ENCODE measurements at regions not wholly inside any gene's neighbourhood (a gene's known extent, or its start where the extent isn't known, plus 50 kb on each side); places are given as distances from the start of the nearest gene placed in this dataset.

DNA sequence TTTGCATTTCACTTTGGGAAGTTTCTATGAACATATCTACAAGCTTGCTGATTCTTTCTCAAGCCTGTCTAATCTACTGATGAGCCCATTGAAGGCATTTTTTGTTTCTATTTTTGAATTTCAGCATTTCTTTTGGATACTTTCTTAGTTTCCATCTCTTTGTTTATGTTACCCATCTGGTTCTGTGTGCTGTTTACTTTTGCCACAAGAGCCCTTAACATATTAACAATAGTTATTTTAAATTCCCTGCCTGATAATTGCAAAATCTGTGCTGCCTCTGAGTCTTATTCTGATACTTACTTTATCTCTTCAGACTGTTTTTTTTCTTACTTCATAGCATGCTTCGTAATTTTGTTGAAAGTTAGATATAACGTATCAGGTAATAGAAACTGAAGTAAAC is 75.8 kb upstream of the ZRANB2 start:
- Mint-ChIP-seq H3K4me3 (no peak overlapping the region), H3K4me1 (no peaks in the 10 kb centered on the region), H3K27me3 (no peaks in the 10 kb centered on the region), H3K27ac (no peak overlapping the region), H3K36me3 (no peaks in the 10 kb centered on the region), H3K9me3 (peaks cover 9 to 27% (median 10%) of the 10 kb centered on the region in 3 donors)
- Histone ChIP-seq H3K27ac (ENCODE audit: low read length) (no peak overlapping the region), H3K36me3 (ENCODE audit: control insufficient read depth in 2 of 2, extremely low read depth in 1 of 2, insufficient read depth in 1 of 2, low read length in 1 of 2) (no peaks in the 10 kb centered on the region), H3K9me3 (no peaks in the 10 kb centered on the region), H3K4me3 (ENCODE audit: control insufficient read depth in 1 of 2, extremely low read depth in 1 of 2, low read length in 1 of 2) (no peak overlapping the region), H3K27me3 (replicated peaks in 1 of 2; ENCODE audit: control insufficient read depth in 2 of 2, extremely low read depth in 1 of 2, insufficient read depth in 2 of 2, low read length in 1 of 2) (no peaks in the 10 kb centered on the region), H3K4me1 (ENCODE audit: control insufficient read depth in 1 of 2, extremely low read depth in 1 of 2, insufficient read depth in 2 of 2, low read length in 2 of 2) (no peaks in the 10 kb centered on the region)
- DNase-seq: no peak
- POLR2A ChIA-PET: no interaction called here
- ATAC-seq (replicated peaks in 1 of 4): no peak
- CTCF ChIA-PET: no interaction called here
- no CpG with 5 or more reads among the region's 2 CpGs for WGBS (ENCODE audit: insufficient coverage)

DNA sequence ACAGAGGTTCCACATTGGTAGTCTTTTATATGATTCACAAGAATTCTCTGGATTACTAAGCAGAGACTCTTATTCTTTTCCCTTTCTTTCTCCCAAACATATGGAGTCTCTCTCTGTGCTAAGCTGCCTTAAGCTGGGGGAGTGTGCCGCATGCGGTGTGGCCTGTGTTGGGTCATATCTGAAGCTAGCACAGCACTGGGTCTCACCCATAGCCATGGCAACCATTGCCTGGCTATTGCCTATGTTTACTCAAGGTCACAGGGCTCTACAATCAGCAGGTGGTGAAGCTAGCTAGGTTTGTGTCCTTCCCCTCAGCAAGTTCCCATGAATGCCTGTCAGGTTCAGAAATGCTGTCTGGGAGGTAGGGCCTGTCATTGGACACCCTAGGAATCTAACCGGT is 73.6 kb upstream of the ZRANB2 start:
- Mint-ChIP-seq H3K27me3 (no peaks in the 10 kb centered on the region), H3K4me3 (no peak overlapping the region), H3K27ac (no peak overlapping the region), H3K9me3 (peaks cover 9 to 29% (median 10%) of the 10 kb centered on the region in 3 donors), H3K36me3 (no peaks in the 10 kb centered on the region), H3K4me1 (no peaks in the 10 kb centered on the region)
- no peak for ATAC-seq (replicated peaks in 1 of 4)
- WGBS (ENCODE audit: insufficient coverage): 96% methylated on average over 3 of the region's 3 CpGs
- no peak overlapping the region for H3K4me3 ChIP-seq (ENCODE audit: control insufficient read depth in 1 of 2, extremely low read depth in 1 of 2, low read length in 1 of 2)
- no peaks in the 10 kb centered on the region for H3K36me3 ChIP-seq (ENCODE audit: control insufficient read depth in 2 of 2, extremely low read depth in 1 of 2, insufficient read depth in 1 of 2, low read length in 1 of 2)
- no peak overlapping the region for H3K27ac ChIP-seq (ENCODE audit: low read length)
- H3K27me3 ChIP-seq (replicated peaks in 1 of 2; ENCODE audit: control insufficient read depth in 2 of 2, extremely low read depth in 1 of 2, insufficient read depth in 2 of 2, low read length in 1 of 2): no peaks in the 10 kb centered on the region
- no peaks in the 10 kb centered on the region for H3K4me1 ChIP-seq (ENCODE audit: control insufficient read depth in 1 of 2, extremely low read depth in 1 of 2, insufficient read depth in 2 of 2, low read length in 2 of 2)
- H3K9me3 ChIP-seq: no peaks in the 10 kb centered on the region
- CTCF ChIA-PET: no interaction called here
- POLR2A ChIA-PET: no interaction called here
- no peak for DNase-seq

- Mint-ChIP-seq H3K4me1 (no peaks in the 10 kb centered on the region), H3K4me3 (no peak overlapping the region), H3K27me3 (no peaks in the 10 kb centered on the region), H3K36me3 (no peaks in the 10 kb centered on the region), H3K27ac (no peak overlapping the region), H3K9me3 (peaks cover 12 to 32% (median 13%) of the 10 kb centered on the region in 3 donors)
- WGBS (ENCODE audit: insufficient coverage): no CpG with 5 or more reads among the region's 2 CpGs
- ChIA-PET CTCF (no interaction called here), POLR2A (no interaction called here)
- H3K9me3 ChIP-seq: no peaks in the 10 kb centered on the region
- no peaks in the 10 kb centered on the region for H3K27me3 ChIP-seq (replicated peaks in 1 of 2; ENCODE audit: control insufficient read depth in 2 of 2, extremely low read depth in 1 of 2, insufficient read depth in 2 of 2, low read length in 1 of 2)
- DNase-seq (no peak), ATAC-seq (replicated peaks in 1 of 4) (no peak)
- H3K27ac ChIP-seq (ENCODE audit: low read length): no peak overlapping the region
- no peak overlapping the region for H3K4me3 ChIP-seq (ENCODE audit: control insufficient read depth in 1 of 2, extremely low read depth in 1 of 2, low read length in 1 of 2)
- H3K36me3 ChIP-seq (ENCODE audit: control insufficient read depth in 2 of 2, extremely low read depth in 1 of 2, insufficient read depth in 1 of 2, low read length in 1 of 2): no peaks in the 10 kb centered on the region
- H3K4me1 ChIP-seq (ENCODE audit: control insufficient read depth in 1 of 2, extremely low read depth in 1 of 2, insufficient read depth in 2 of 2, low read length in 2 of 2): no peaks in the 10 kb centered on the region
Measured at GRCh38 chr1:71153826-71154225, 73.0 kb upstream of the ZRANB2 start.

GRCh38 chr1:71147637-71148360 is 67.0 kb upstream of the ZRANB2 start:
- Mint-ChIP-seq H3K9me3 (peaks cover 24 to 35% (median 31%) of the 10 kb centered on the region in 3 donors), H3K27me3 (peaks cover 0 to 4% of the 10 kb centered on the region in 2 donors), H3K4me1 (no peaks in the 10 kb centered on the region), H3K27ac (no peak overlapping the region), H3K4me3 (no peak overlapping the region), H3K36me3 (no peaks in the 10 kb centered on the region)
- no peak for DNase-seq
- Histone ChIP-seq H3K4me3 (ENCODE audit: control insufficient read depth in 1 of 2, extremely low read depth in 1 of 2, low read length in 1 of 2) (no peak overlapping the region), H3K36me3 (ENCODE audit: control insufficient read depth in 2 of 2, extremely low read depth in 1 of 2, insufficient read depth in 1 of 2, low read length in 1 of 2) (no peaks in the 10 kb centered on the region), H3K9me3 (no peaks in the 10 kb centered on the region), H3K4me1 (ENCODE audit: control insufficient read depth in 1 of 2, extremely low read depth in 1 of 2, insufficient read depth in 2 of 2, low read length in 2 of 2) (no peaks in the 10 kb centered on the region), H3K27ac (ENCODE audit: low read length) (no peak overlapping the region), H3K27me3 (replicated peaks in 1 of 2; ENCODE audit: control insufficient read depth in 2 of 2, extremely low read depth in 1 of 2, insufficient read depth in 2 of 2, low read length in 1 of 2) (no peaks in the 10 kb centered on the region)
- ChIA-PET POLR2A (no interaction called here), CTCF (no interaction called here)
- no CpG with 5 or more reads among the region's 4 CpGs for WGBS (ENCODE audit: insufficient coverage)
- no peak for ATAC-seq (replicated peaks in 1 of 4)

DNA sequence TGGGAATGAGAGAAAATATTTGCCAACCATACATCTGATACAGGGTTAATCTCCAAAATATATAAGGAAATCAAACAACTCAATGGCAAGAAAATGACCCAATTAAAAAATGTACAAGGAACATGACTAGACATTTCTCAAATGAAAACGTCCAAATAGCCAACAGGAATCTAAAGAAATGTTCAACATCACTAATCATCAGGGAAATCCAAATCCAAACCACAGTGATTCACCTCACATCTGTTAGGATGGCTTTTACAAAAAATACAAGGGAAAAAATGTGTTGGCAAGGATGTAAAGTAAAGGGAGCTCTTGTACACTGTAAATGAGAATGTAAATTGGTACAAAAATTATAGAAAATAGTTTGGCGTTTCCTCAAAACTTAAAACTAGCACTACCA is 54.7 kb upstream of the ZRANB2 start:
- no peaks in the 10 kb centered on the region for H3K27me3 Mint-ChIP-seq
- no CpG with 5 or more reads among the region's 2 CpGs for WGBS (ENCODE audit: insufficient coverage)
- no peaks in the 10 kb centered on the region for H3K4me1 Mint-ChIP-seq
- H3K9me3 Mint-ChIP-seq: peaks cover 27 to 50% (median 42%) of the 10 kb centered on the region in 3 donors
- no peak for ATAC-seq (replicated peaks in 1 of 4)
- Histone ChIP-seq H3K4me1 (ENCODE audit: control insufficient read depth in 1 of 2, extremely low read depth in 1 of 2, insufficient read depth in 2 of 2, low read length in 2 of 2) (no peaks in the 10 kb centered on the region), H3K36me3 (ENCODE audit: control insufficient read depth in 2 of 2, extremely low read depth in 1 of 2, insufficient read depth in 1 of 2, low read length in 1 of 2) (no peaks in the 10 kb centered on the region), H3K27me3 (replicated peaks in 1 of 2; ENCODE audit: control insufficient read depth in 2 of 2, extremely low read depth in 1 of 2, insufficient read depth in 2 of 2, low read length in 1 of 2) (no peaks in the 10 kb centered on the region), H3K9me3 (peaks cover 7% of the 10 kb centered on the region), H3K4me3 (ENCODE audit: control insufficient read depth in 1 of 2, extremely low read depth in 1 of 2, low read length in 1 of 2) (no peak overlapping the region), H3K27ac (ENCODE audit: low read length) (no peak overlapping the region)
- no peak overlapping the region for H3K4me3 Mint-ChIP-seq
- H3K36me3 Mint-ChIP-seq: peaks cover 3% of the 10 kb centered on the region
- ChIA-PET POLR2A (no interaction called here), CTCF (no interaction called here)
- DNase-seq: no peak
- H3K27ac Mint-ChIP-seq: no peak overlapping the region

Measured in T-cell (primary cell).